ENCODE measurements at regions not wholly inside any gene's neighbourhood (a gene's known extent, or its start where the extent isn't known, plus 50 kb on each side); places are given as distances from the start of the nearest gene placed in this dataset.

- H3K4me3 Mint-ChIP-seq = no peak overlapping the region
- H3K9me3 Mint-ChIP-seq = no peaks in the 10 kb centered on the region
- no peaks in the 10 kb centered on the region for H3K4me1 Mint-ChIP-seq (ENCODE audit: low read depth)
- no peaks in the 10 kb centered on the region for H3K36me3 Mint-ChIP-seq (ENCODE audit: low read depth)
- peaks cover 22% of the 10 kb centered on the region for H3K27me3 Mint-ChIP-seq (ENCODE audit: insufficient read depth)
- no peak overlapping the region for H3K27ac Mint-ChIP-seq
- TF ChIP-seq CTCF (IDR thresholded peaks at IDR 0.05) = no peak
- DNase-seq = no peak
These were observed 395.3 kb downstream of the LPIN1 start for GRCh38 chr2:12141618-12142258.

- no peak for TF ChIP-seq CTCF (IDR thresholded peaks at IDR 0.05)
- no peak for DNase-seq
- H3K36me3 Mint-ChIP-seq (ENCODE audit: low read depth) = no peaks in the 10 kb centered on the region
- no peak overlapping the region for H3K27ac Mint-ChIP-seq
- H3K27me3 Mint-ChIP-seq (ENCODE audit: insufficient read depth) = peaks cover 2% of the 10 kb centered on the region; the same call in 1 of the 2 replicates
- H3K4me3 Mint-ChIP-seq = no peak overlapping the region
- H3K9me3 Mint-ChIP-seq = no peaks in the 10 kb centered on the region
- peaks cover 28% of the 10 kb centered on the region for H3K4me1 Mint-ChIP-seq (ENCODE audit: low read depth)
These were observed 405.3 kb downstream of the LPIN1 start for GRCh38 chr2:12151716-12152115.

GRCh38 chr2:12152888-12153287 is 406.5 kb downstream of the LPIN1 start:
- H3K4me1 Mint-ChIP-seq (ENCODE audit: low read depth) = peaks cover 28% of the 10 kb centered on the region
- no peak overlapping the region for H3K27ac Mint-ChIP-seq
- no peak for DNase-seq
- no peak for TF ChIP-seq CTCF (IDR thresholded peaks at IDR 0.05)
- no peaks in the 10 kb centered on the region for H3K9me3 Mint-ChIP-seq
- peaks cover 2% of the 10 kb centered on the region; the same call in 1 of the 2 replicates for H3K27me3 Mint-ChIP-seq (ENCODE audit: insufficient read depth)
- no peaks in the 10 kb centered on the region for H3K36me3 Mint-ChIP-seq (ENCODE audit: low read depth)
- no peak overlapping the region for H3K4me3 Mint-ChIP-seq

- H3K4me1 Mint-ChIP-seq (ENCODE audit: low read depth) = peaks cover 28% of the 10 kb centered on the region
- H3K9me3 Mint-ChIP-seq = no peaks in the 10 kb centered on the region
- no peak for TF ChIP-seq CTCF (IDR thresholded peaks at IDR 0.05)
- H3K4me3 Mint-ChIP-seq = peak overlapping the region; percentile 16; the same call in 1 of the 2 replicates
- no peaks in the 10 kb centered on the region; the same call in 1 of the 2 replicates for H3K36me3 Mint-ChIP-seq (ENCODE audit: low read depth)
- H3K27me3 Mint-ChIP-seq (ENCODE audit: insufficient read depth) = peaks cover 4% of the 10 kb centered on the region
- DNase-seq = peak; percentile 41
- peak overlapping the region; percentile 55 for H3K27ac Mint-ChIP-seq
These were observed 409.0 kb downstream of the LPIN1 start for GRCh38 chr2:12155303-12156051.

GRCh38 chr2:12156349-12156748 is 409.9 kb downstream of the LPIN1 start:
- Mint-ChIP-seq H3K4me1 (ENCODE audit: low read depth) (peaks cover 25% of the 10 kb centered on the region), H3K27ac (no peak overlapping the region), H3K27me3 (ENCODE audit: insufficient read depth) (peaks cover 7% of the 10 kb centered on the region), H3K9me3 (no peaks in the 10 kb centered on the region), H3K4me3 (no peak overlapping the region), H3K36me3 (ENCODE audit: low read depth) (no peaks in the 10 kb centered on the region; the same call in 1 of the 2 replicates)
- no peak for TF ChIP-seq CTCF (IDR thresholded peaks at IDR 0.05)
- DNase-seq = no peak

All from HFFc6 (cell line).